Tibial nerve (tissue), 4 donors: ENCODE measurements at regions not wholly inside any gene's neighbourhood (a gene's known extent, or its start where the extent isn't known, plus 50 kb on each side); places are given as distances from the start of the nearest gene placed in this dataset.
A peak's percentile ranks its signal among the peaks of the same experiment; 100 is the strongest.

ENCODE experiments used
- DNase-seq, 2 donors: peaks; one replicate each; pipeline ENCODE4 v3.0.0-alpha.2; 2019; ENCODE audit warnings: low spot score in 2 of 2
- H3K27ac ChIP-seq, 4 donors: fragments of 200-600 bp; sonication (generic) in 3 of 4; one replicate each; pipeline ENCODE4 v1.5.1; 2017 to 2019; ENCODE audit warnings: mild to moderate bottlenecking in 1 of 4
- H3K27me3 ChIP-seq, 2 donors: fragments of 200-600 bp; sonication (generic) in 1 of 2; one replicate each; pipeline versions ENCODE4 v1.5.1 to v1.6.0; 2017 to 2019
- H3K36me3 ChIP-seq, 3 donors: fragments of 200-600 bp; sonication (generic); one replicate each; pipeline ENCODE4 v1.5.1; 2018 to 2019
- H3K4me1 ChIP-seq, 4 donors: fragments of 200-600 bp; sonication (generic) in 3 of 4; one replicate each; pipeline ENCODE4 v1.5.1; 2017 to 2019
- H3K4me3 ChIP-seq, 4 donors: fragments of 200-600 bp; sonication (generic) in 3 of 4; one replicate each; pipeline ENCODE4 v1.5.1; 2017 to 2019; ENCODE audit warnings: mild to moderate bottlenecking in 1 of 4, moderate library complexity in 1 of 4
- H3K9me3 ChIP-seq, 4 donors: fragments of 200-600 bp; sonication (generic) in 3 of 4; one replicate each; pipeline ENCODE4 v1.5.1; 2017 to 2019
- CTCF ChIP-seq, 5 experiments: fragments of 200-600 bp in 3 of 5; fragments of 450-650 bp in 2 of 5; sonication (generic) in 3 of 5; IDR thresholded peaks; one replicate each; pipeline ENCODE4 v1.5.1; 2016 to 2019; ENCODE audit warnings: antibody characterized with exemption in 5 of 5, mild to moderate bottlenecking in 3 of 5, moderate library complexity in 2 of 5
- EP300 ChIP-seq, 2 donors: sonication (generic); formaldehyde crosslinking; IDR thresholded peaks; one replicate each; pipeline ENCODE4 v1.6.1; 2017; ENCODE audit warnings: antibody characterized with exemption in 2 of 2, mild to moderate bottlenecking in 1 of 2
- POLR2A ChIP-seq, 2 donors: fragments of 450-650 bp; IDR thresholded peaks; one replicate each; pipeline ENCODE4 v1.6.1; 2017; ENCODE audit warnings: antibody characterized with exemption in 2 of 2, mild to moderate bottlenecking in 2 of 2, moderate library complexity in 2 of 2
- WGBS, 2 donors: methylation state at CpG; one replicate each; pipeline ENCODE4 v1.1.5; 2018; 5-methylcytosine and 5-hydroxymethylcytosine counted together

GRCh38 chr6:6916598-6916997, 191.2 kb upstream of the RREB1 start:
- no peak for DNase-seq
- 59 to 60% methylated on average over 6 of the region's 6 CpGs for WGBS, 2 donors
- H3K27ac ChIP-seq, result peak overlapping the region in 3 of 4 donors; percentile 11 to 81 (median 80)
- no peak overlapping the region for H3K4me3 ChIP-seq
- no peaks in the 10 kb centered on the region for H3K36me3 ChIP-seq
- H3K4me1 ChIP-seq, result peaks cover 0 to 23% (median 11%) of the 10 kb centered on the region in 4 donors
- H3K9me3 ChIP-seq, result no peaks in the 10 kb centered on the region
- TF ChIP-seq EP300 (IDR thresholded peaks at IDR 0.05), result no peak
- TF ChIP-seq POLR2A (IDR thresholded peaks at IDR 0.05), result no peak
- no peak for TF ChIP-seq CTCF (IDR thresholded peaks at IDR 0.05)
- H3K27me3 ChIP-seq, result no peaks in the 10 kb centered on the region

- H3K9me3 ChIP-seq, result no peaks in the 10 kb centered on the region
- no peak overlapping the region for H3K27ac ChIP-seq
- H3K4me3 ChIP-seq, result no peak overlapping the region
- H3K36me3 ChIP-seq, result no peaks in the 10 kb centered on the region
- TF ChIP-seq POLR2A (IDR thresholded peaks at IDR 0.05) (no peak), CTCF (IDR thresholded peaks at IDR 0.05) (no peak)
- 51 to 52% methylated on average over 12 of the region's 12 CpGs for WGBS, 2 donors
- DNase-seq, result no peak
- peaks cover 0 to 20% (median 11%) of the 10 kb centered on the region in 4 donors for H3K4me1 ChIP-seq
- H3K27me3 ChIP-seq, result no peaks in the 10 kb centered on the region
Observed at GRCh38 chr6:6918216-6918983, 189.4 kb upstream of the RREB1 start.

- Histone ChIP-seq H3K27me3 (no peaks in the 10 kb centered on the region), H3K9me3 (no peaks in the 10 kb centered on the region), H3K4me3 (no peak overlapping the region), H3K36me3 (no peaks in the 10 kb centered on the region), H3K27ac (no peak overlapping the region), H3K4me1 (peaks cover 0 to 20% (median 11%) of the 10 kb centered on the region in 4 donors)
- WGBS, 2 donors, result 78 to 84% methylated on average over 2 of the region's 2 CpGs
- DNase-seq, result no peak
- TF ChIP-seq POLR2A (IDR thresholded peaks at IDR 0.05) (no peak), EP300 (IDR thresholded peaks at IDR 0.05) (no peak), CTCF (IDR thresholded peaks at IDR 0.05) (no peak)
Observed at GRCh38 chr6:6919173-6919572, 188.6 kb upstream of the RREB1 start.

GRCh38 chr6:6920114-6920986, 187.4 kb upstream of the RREB1 start:
- Histone ChIP-seq H3K36me3 (no peaks in the 10 kb centered on the region), H3K9me3 (no peaks in the 10 kb centered on the region), H3K4me3 (no peak overlapping the region), H3K27me3 (no peaks in the 10 kb centered on the region), H3K4me1 (peaks cover 0 to 17% (median 9%) of the 10 kb centered on the region in 4 donors), H3K27ac (no peak overlapping the region)
- 78 to 85% methylated on average over 9 of the region's 9 CpGs for WGBS, 2 donors
- TF ChIP-seq CTCF (IDR thresholded peaks at IDR 0.05) (no peak), EP300 (IDR thresholded peaks at IDR 0.05) (no peak), POLR2A (IDR thresholded peaks at IDR 0.05) (no peak)
- DNase-seq, result no peak

- WGBS, 2 donors, result 80 to 83% methylated on average over 7 of the region's 7 CpGs
Observed at GRCh38 chr6:6920987-6921313, 186.8 kb upstream of the RREB1 start.

More at GRCh38 chr6:6920987-6921313, 186.8 kb upstream of the RREB1 start:
- H3K4me1 ChIP-seq, result peaks cover 0 to 15% (median 8%) of the 10 kb centered on the region in 4 donors
- H3K4me3 ChIP-seq, result no peak overlapping the region
- TF ChIP-seq EP300 (IDR thresholded peaks at IDR 0.05), result no peak
- TF ChIP-seq POLR2A (IDR thresholded peaks at IDR 0.05), result no peak
- TF ChIP-seq CTCF (IDR thresholded peaks at IDR 0.05), result no peak
- H3K9me3 ChIP-seq, result no peaks in the 10 kb centered on the region
- H3K27ac ChIP-seq, result no peak overlapping the region
- H3K27me3 ChIP-seq, result no peaks in the 10 kb centered on the region
- no peak for DNase-seq
- no peaks in the 10 kb centered on the region for H3K36me3 ChIP-seq
